ENCODE measurements at regions not wholly inside any gene's neighbourhood (a gene's known extent, or its start where the extent isn't known, plus 50 kb on each side); places are given as distances from the start of the nearest gene placed in this dataset.

- no peak for DNase-seq (ENCODE audit: low read depth in 3 of 3)
These were observed 359.2 kb upstream of the PROK2 start for GRCh38 chr3:72143966-72144717.

DNA sequence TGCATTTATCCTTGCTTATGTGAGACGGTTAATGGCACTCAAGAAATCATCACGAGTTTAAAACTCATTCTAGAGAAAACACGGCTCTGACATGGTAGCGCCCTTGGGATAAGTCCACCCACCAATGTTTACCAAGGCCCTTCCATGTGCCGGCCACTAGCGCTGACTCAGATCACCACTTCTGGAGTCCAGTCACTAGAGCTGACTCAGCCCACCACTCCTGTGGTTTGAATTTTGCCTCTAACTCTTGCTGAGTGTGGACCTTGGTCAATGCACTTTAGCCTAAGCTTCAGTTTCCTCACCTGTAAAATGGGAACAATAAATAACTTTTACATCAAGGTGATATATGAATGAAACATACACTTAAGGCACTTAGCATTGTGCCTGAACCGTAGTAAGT is 358.4 kb upstream of the PROK2 start:
- DNase-seq (ENCODE audit: low read depth in 3 of 3): no peak

GRCh38 chr3:72142028-72142427 is 357.1 kb upstream of the PROK2 start:
- DNase-seq (ENCODE audit: low read depth in 3 of 3): no peak

DNA sequence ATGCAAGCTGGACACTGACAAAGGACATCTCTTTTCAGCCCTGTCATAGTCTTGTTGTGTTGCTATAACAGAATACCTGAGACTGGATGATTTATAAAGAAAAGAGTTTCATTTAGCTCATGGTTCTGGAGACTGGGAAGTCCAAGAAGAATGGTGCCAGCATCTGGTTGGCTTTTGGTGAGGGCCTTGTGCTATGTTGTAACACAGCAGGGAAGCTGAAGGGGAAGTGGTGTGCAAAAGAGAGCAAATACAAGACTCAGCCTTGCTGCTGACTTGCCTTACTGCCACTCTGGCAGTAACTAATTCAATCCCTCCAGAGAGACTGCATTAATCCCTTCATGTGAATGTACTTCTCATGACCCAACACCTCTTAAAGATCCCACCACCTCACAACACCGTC is 356.3 kb upstream of the PROK2 start:
- DNase-seq (ENCODE audit: low read depth in 3 of 3): no peak

DNA sequence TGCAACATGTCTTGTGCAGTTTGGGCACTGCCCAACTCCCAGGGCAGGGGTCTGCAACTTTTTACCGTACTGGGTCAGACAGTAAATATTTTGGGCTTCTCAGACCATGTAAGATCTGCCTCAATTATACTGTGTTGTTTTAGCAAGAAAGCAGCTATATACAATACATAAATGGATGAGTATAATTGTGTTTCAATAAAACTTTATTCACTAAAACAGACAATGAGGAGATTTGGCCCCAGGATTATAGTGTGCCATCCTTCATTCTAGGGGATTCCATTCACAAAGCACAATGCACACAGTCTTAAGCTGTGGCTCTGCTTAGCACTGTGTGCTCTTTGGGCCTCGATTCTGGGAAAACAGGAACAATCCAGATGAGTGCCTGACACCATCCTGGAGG is 354.4 kb upstream of the PROK2 start:
- no peak for DNase-seq (ENCODE audit: low read depth in 3 of 3)

DNA sequence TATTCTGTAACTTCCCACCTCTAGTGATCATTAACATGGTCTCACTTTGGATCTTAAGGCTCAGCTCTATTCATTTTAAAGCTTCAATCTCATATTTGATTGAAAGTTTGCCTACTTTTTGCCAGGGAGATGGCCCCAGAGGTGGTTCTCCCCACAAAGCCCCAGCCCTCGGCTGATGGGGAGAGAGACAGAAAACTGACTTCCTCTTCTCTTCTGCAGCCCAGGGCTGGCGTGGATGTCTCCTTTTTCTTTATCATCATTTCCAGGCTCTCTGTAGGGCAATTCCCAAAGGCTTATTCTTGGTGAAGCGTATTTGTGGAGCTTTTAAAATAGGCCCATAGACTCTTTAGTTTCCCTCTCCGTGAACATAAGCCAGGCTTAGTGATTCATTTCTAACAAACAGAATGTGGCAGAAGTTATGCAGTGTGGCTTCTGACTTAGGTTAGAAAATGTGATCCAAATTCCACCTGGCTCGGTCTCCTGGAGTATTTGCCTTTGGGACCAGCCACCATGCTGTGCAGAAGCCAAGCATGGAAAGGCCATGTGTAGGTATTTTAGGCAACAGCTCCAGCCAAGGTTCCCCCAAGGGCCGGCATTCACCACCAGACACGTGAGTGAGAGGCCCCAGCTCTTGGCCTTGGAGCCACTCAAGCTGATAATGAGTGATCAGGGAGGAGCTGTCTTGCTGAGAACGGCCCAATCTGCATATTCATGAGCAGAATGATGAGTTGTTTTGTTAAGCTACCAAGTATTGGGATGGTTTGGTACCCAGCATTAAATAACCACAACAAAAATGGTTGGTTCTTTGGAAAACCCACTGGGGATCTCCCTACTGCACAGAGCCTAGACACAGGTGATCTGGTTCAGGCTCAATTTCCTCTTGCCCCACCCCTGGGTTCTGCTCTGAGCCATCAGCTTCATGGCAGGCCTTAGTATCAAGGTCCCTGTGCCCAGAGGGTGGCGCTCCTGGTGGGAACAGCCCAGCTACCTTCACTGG is 353.2 kb upstream of the PROK2 start:
- peak; percentile 14 to 48 (median 18) for DNase-seq (ENCODE audit: low read depth in 3 of 3)

DNA sequence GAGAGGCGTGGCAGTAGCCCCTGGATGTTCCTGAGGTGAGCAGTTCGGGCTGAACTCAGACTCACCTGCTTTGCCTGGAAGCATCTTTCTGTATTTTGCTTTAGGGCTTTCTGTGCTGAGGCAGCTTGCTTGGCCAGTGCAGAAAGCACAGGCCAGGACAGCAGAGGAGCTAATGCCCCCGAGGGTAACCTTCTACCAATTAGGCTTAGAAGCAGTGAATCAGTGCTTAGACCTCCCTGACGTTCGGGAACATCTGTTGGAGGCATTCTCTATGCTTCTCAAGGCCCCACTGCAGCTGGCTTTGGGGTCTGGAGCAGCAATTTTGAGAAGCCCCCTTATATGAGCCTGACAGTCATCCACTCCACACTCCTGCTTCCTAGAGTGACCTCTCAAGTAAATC is 350.7 kb upstream of the PROK2 start:
- DNase-seq (ENCODE audit: low read depth in 3 of 3): no peak

GRCh38 chr3:72134989-72135451 is 350.1 kb upstream of the PROK2 start:
- DNase-seq (ENCODE audit: low read depth in 3 of 3): no peak

DNA sequence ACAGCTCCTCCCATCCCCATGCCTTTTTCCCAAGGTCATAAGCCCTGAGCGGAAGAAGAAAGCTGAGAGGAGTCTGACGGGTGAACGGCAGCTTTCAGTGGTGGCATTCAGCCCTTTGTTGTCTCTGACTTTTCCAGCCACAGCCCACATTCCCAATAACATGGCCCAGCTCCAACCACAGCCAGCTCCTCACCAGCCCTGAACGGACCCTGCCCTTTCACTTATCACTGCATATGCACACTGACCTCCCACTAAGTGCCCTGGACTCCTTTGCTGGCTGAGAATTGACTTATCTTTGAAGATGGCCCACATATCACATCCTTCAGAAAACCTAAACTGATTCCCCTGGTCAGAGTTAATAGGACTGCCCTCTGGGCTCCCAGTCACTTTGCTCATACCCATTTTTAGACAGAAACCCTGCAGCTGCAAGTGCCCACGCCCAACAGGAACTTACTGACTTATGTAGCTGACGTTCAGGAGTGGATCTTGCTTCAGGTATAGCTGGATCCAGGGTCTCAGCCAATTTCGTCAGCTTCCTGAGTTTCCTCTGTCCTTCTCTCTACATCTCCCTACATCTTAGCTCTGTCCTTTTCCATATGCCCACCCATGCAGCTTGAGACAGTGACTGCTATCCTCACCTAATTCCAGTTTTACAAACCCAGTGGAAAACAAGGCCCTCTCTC is 348.5 kb upstream of the PROK2 start:
- DNase-seq (ENCODE audit: low read depth in 3 of 3): no peak

DNA sequence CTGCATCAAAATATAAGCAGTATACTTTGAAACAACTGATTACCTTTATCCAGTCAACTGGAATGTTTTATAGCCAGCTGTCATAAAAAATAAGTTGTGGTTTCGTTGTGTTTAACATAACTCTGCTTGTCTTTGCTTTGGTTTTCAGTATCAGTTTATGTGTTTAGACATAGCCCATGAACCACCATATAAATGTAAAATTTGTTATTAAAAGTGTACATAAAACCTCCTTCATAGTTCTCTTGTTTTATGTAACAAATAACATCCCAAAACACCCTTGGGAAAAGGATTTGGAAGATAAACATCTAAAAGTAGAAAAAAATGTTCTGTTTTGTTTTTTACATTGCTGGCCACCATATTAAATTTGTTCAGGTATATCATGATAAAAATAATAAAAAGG is 347.0 kb upstream of the PROK2 start:
- no peak for DNase-seq (ENCODE audit: low read depth in 3 of 3)

DNA sequence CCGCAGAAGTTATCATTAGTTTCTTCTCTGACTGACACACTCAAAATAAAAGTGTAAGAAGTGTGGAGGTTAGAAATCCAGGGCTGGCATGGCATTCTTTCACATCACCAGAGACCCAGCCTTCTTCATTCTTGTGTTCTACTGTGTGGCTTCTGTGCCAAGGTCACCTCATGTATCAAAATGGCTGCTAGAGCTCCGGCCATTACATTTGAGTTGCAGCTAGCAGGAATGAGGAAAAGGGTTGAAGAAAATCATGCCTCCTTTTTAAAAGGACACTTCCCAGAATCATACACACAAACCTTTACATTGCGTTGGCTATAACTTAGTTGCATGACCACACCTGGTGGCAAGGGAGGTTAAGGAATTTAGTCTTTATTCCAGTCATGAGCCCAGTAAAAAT is 345.6 kb upstream of the PROK2 start:
- no peak for DNase-seq (ENCODE audit: low read depth in 3 of 3)

DNA sequence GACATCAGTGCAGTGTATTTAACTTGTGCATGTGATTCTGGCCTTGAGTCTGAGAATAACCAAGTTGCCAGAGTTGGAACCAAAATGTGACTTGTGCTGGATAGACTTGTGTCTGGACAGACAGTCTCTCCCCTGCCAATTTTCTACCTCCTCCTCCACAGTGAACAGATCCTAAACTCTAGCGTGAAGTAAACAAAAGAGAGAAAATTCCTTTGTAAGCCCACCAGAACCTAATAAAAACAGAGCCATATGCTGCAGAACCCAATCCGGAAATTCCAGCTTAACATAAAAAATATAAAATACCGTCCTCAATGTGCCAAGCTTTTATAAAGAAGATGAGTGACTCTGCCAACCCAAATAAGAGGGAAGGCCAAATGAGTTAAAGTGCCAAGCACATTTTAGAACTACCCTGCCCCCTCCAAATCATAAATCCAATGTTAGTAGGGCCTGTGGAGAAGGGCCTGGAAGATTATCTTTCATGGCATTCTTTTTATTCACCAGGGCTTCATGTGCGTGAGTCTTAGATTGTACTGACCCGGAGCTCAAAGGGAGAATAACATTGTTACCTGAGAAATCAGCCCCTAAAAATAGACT is 344.6 kb upstream of the PROK2 start:
- no peak for DNase-seq (ENCODE audit: low read depth in 3 of 3)

GRCh38 chr3:72128921-72129320 is 344.0 kb upstream of the PROK2 start:
- DNase-seq (ENCODE audit: low read depth in 3 of 3): no peak

GRCh38 chr3:72127844-72128243 is 342.9 kb upstream of the PROK2 start:
- no peak for DNase-seq (ENCODE audit: low read depth in 3 of 3)

GRCh38 chr3:72127224-72127612 is 342.3 kb upstream of the PROK2 start:
- no peak for DNase-seq (ENCODE audit: low read depth in 3 of 3)

GRCh38 chr3:72126441-72127223 is 341.7 kb upstream of the PROK2 start:
- no peak for DNase-seq (ENCODE audit: low read depth in 3 of 3)

- DNase-seq (ENCODE audit: low read depth in 3 of 3): peak in 1 of 3 experiments; percentile 16
These were observed 339.0 kb upstream of the PROK2 start for GRCh38 chr3:72123908-72124441.

DNA sequence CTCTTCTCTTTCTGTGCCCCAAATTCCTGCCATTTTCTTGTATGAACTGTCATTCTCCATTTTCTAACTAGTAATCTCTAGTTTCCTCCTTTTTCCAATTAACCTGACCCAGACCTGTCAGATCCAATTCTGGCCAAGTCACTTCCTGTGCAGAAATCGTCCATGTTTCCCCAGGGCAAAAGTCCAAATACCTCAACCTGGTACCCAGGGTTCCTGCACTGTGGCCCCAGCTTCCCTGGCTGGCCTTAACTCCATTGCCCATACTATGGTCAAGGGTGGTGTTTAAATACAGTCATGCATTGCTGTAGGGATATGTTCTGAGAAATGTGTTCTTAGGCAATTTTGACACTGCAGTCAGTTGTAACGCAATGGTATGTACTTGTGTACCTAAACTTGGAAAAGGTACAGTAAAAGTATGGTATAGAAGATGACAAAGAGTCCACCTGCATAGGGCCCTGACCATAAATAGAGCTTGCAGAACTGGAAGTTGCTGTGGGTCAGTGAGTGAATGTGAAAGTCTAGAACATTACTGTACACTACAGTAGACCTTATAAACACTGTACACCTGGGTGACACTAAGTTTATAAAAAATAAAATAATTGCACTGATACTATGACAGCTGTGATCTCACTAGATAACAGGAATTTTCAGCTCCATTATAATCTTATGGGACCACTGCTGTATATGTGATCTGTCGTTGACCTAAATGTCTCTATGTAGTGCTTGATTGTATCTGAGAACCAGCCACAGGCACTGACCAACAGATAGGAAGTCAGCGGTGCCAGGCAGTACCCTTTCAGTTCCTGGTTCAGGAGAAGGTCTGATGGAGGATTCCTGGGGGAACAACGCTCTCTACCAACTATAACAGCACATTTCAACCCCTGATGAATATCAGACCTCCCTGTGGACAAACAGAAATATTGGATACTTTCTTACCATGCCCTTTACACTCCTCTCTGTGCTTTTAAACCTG is 336.1 kb upstream of the PROK2 start:
- DNase-seq (ENCODE audit: low read depth in 3 of 3): no peak

GRCh38 chr3:72120039-72120438 is 335.1 kb upstream of the PROK2 start:
- DNase-seq (ENCODE audit: low read depth in 3 of 3): no peak

DNA sequence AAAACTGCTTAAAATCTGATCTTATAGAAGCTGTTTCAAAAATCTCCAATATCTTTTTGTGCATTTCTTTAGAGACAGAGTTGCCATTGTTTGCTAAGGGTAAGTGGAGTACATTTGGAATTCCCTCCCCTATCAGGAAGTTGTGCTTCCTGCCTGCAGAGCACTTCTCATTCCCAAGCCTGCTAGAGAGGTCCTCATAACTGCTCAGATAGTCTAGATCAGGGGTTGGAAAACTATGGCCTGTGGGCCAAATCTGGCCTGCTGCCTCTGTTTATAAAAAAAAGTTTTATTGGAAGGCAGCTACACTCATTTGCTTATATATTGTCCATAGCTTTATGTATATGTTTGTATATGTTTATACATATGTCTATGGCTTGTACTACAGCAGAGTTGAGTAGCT is 333.7 kb upstream of the PROK2 start:
- no peak for DNase-seq (ENCODE audit: low read depth in 3 of 3)
